Coronary artery (tissue), 2 donors: ENCODE measurements at regions not wholly inside any gene's neighbourhood (a gene's known extent, or its start where the extent isn't known, plus 50 kb on each side); places are given as distances from the start of the nearest gene placed in this dataset.

Source experiments
- DNase-seq: peaks from one replicate; pipeline ENCODE4 v3.0.0-alpha.2; 2017; ENCODE audit warnings: low spot score
- H3K27ac ChIP-seq, 2 donors: fragments of 200-600 bp; sonication (generic); one replicate each; pipeline ENCODE4 v1.5.1; 2016 to 2019
- H3K4me3 ChIP-seq: fragments of 200-600 bp; sonication (generic); 2 replicates; pipeline ENCODE4 v1.5.1; 2016; ENCODE audit warnings: mild to moderate bottlenecking, moderate library complexity
- CTCF ChIP-seq: fragments of 200-600 bp; sonication (generic); IDR thresholded peaks from one replicate; pipeline ENCODE4 v1.5.1; 2019; ENCODE audit warnings: antibody characterized with exemption

- Histone ChIP-seq H3K4me3 (no peak overlapping the region), H3K27ac (no peak overlapping the region)
- no peak for DNase-seq
- TF ChIP-seq CTCF: no peak
Measured at GRCh38 chr2:239738159-239738558, 287.0 kb downstream of the NDUFA10 start.

GRCh38 chr2:239737144-239737463 is 288.0 kb downstream of the NDUFA10 start:
- Histone ChIP-seq H3K27ac (no peak overlapping the region), H3K4me3 (no peak overlapping the region)
- TF ChIP-seq CTCF: no peak
- no peak for DNase-seq

- TF ChIP-seq CTCF: no peak
- no peak overlapping the region for H3K4me3 ChIP-seq
- no peak overlapping the region for H3K27ac ChIP-seq
- no peak for DNase-seq
Measured at GRCh38 chr2:239736358-239737143, 288.6 kb downstream of the NDUFA10 start.

- no peak for DNase-seq
- H3K4me3 ChIP-seq: no peak overlapping the region
- no peak overlapping the region for H3K27ac ChIP-seq
- TF ChIP-seq CTCF: no peak
Measured at GRCh38 chr2:239735829-239736357, 289.2 kb downstream of the NDUFA10 start.

GRCh38 chr2:239735131-239735828 is 289.9 kb downstream of the NDUFA10 start:
- DNase-seq: no peak
- Histone ChIP-seq H3K27ac (no peak overlapping the region), H3K4me3 (no peak overlapping the region)
- TF ChIP-seq CTCF: no peak

GRCh38 chr2:239734436-239735005 is 290.6 kb downstream of the NDUFA10 start:
- DNase-seq: no peak
- no peak overlapping the region for H3K27ac ChIP-seq
- H3K4me3 ChIP-seq: no peak overlapping the region
- TF ChIP-seq CTCF: no peak
